PFSK-1 (cell line): ENCODE measurements at regions not wholly inside any gene's neighbourhood (a gene's known extent, or its start where the extent isn't known, plus 50 kb on each side); places are given as distances from the start of the nearest gene placed in this dataset.

ENCODE experiments used
- FOXP2 ChIP-seq: optimal IDR thresholded peaks from 2 replicates; pipeline ENCODE3; 2011; ENCODE audit warnings: borderline replicate concordance, control low read depth, inconsistent platforms; ENCODE audit not compliant: insufficient read depth; ENCODE audit errors: extremely low read length, extremely low read depth
- POLR2AphosphoS5 ChIP-seq: IDR thresholded peaks from 2 replicates; pipeline ENCODE4 v1.6.1; 2012; ENCODE audit warnings: low read depth, mild to moderate bottlenecking, control low read depth, low read length, moderate library complexity
- REST ChIP-seq, 2 experiments: IDR thresholded peaks; 2 replicates each; pipeline versions ENCODE4 v1.6.1 to v1.8.0; 2011 to 2012; ENCODE audit warnings: low read depth in 2 of 2, low read length in 2 of 2, control low read depth in 1 of 2, inconsistent platforms in 1 of 2, mild to moderate bottlenecking in 1 of 2, moderate library complexity in 1 of 2; ENCODE audit not compliant: insufficient read depth in 1 of 2
- SIN3A ChIP-seq: IDR thresholded peaks from 2 replicates; pipeline ENCODE4 v1.6.1; 2012; ENCODE audit warnings: mild to moderate bottlenecking, low read length, moderate library complexity, borderline replicate concordance; ENCODE audit not compliant: insufficient read depth
- TAF1 ChIP-seq: IDR thresholded peaks from 2 replicates; pipeline ENCODE4 v1.6.1; 2012; ENCODE audit warnings: low read length, control low read depth, borderline replicate concordance; ENCODE audit not compliant: insufficient read depth

GRCh38 chr10:10804998-10805740, 212.5 kb upstream of the CELF2 start:
- TF ChIP-seq TAF1, result no peak
- TF ChIP-seq POLR2AphosphoS5, result no peak
- no peak for TF ChIP-seq SIN3A

GRCh38 chr10:10807106-10807505, 210.6 kb upstream of the CELF2 start:
- TF ChIP-seq TAF1, result no peak
- no peak for TF ChIP-seq FOXP2
- TF ChIP-seq REST (IDR thresholded peaks at IDR 0.05; ENCODE audit: insufficient read depth in 1 of 2, low read depth in 2 of 2, low read length in 2 of 2), result no peak
- TF ChIP-seq POLR2AphosphoS5, result no peak
- TF ChIP-seq SIN3A, result no peak

GRCh38 chr10:10811562-10811961, 206.1 kb upstream of the CELF2 start:
- TF ChIP-seq FOXP2 (no peak), REST (IDR thresholded peaks at IDR 0.05; ENCODE audit: insufficient read depth in 1 of 2, low read depth in 2 of 2, low read length in 2 of 2) (no peak), TAF1 (no peak), POLR2AphosphoS5 (no peak), SIN3A (no peak)

- TF ChIP-seq REST (IDR thresholded peaks at IDR 0.05; ENCODE audit: insufficient read depth in 1 of 2, low read depth in 2 of 2, low read length in 2 of 2), result no peak
- TF ChIP-seq SIN3A, result no peak
Measured at GRCh38 chr10:10813656-10814055, 204.0 kb upstream of the CELF2 start.

GRCh38 chr10:10814069-10814468, 203.6 kb upstream of the CELF2 start:
- TF ChIP-seq TAF1 (no peak), POLR2AphosphoS5 (no peak), REST (IDR thresholded peaks at IDR 0.05; ENCODE audit: insufficient read depth in 1 of 2, low read depth in 2 of 2, low read length in 2 of 2) (no peak), FOXP2 (no peak), SIN3A (no peak)
